CD1c-positive myeloid dendritic cell (primary cell): ENCODE measurements at regions not wholly inside any gene's neighbourhood (a gene's known extent, or its start where the extent isn't known, plus 50 kb on each side); places are given as distances from the start of the nearest gene placed in this dataset.
"Not testable (repeated sequence)": the region's sequence is repeated elsewhere in the genome, so short reads cannot be mapped to it uniquely, and the experiment has no call there.

Experiments
- DNase-seq: peaks from one replicate; pipeline ENCODE4 v3.0.0-alpha.2; 2016; ENCODE audit errors: extremely low spot score

DNA sequence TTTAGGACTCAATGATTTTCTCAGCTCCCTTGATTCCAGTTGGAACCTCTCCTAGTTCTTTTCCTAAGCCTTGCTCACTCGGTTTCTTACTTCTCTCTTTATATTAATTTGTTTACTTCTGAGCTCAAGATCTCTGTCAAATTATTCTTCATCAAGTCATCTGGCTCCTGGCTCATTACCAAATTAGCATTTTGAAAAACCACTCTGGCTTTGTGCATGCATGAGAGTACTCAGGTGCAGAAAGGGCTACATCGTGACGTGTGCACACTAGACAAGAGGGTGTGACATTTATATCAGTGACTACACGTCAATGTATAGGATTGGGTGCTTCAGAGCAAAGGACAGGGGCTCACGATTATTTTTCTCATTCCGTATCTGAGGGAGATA lies 645.7 kb upstream of the DPP6 start:
- DNase-seq, result no peak

GRCh38 chr7:153407291-153408046 lies 644.7 kb upstream of the DPP6 start:
- DNase-seq, result no peak

DNA sequence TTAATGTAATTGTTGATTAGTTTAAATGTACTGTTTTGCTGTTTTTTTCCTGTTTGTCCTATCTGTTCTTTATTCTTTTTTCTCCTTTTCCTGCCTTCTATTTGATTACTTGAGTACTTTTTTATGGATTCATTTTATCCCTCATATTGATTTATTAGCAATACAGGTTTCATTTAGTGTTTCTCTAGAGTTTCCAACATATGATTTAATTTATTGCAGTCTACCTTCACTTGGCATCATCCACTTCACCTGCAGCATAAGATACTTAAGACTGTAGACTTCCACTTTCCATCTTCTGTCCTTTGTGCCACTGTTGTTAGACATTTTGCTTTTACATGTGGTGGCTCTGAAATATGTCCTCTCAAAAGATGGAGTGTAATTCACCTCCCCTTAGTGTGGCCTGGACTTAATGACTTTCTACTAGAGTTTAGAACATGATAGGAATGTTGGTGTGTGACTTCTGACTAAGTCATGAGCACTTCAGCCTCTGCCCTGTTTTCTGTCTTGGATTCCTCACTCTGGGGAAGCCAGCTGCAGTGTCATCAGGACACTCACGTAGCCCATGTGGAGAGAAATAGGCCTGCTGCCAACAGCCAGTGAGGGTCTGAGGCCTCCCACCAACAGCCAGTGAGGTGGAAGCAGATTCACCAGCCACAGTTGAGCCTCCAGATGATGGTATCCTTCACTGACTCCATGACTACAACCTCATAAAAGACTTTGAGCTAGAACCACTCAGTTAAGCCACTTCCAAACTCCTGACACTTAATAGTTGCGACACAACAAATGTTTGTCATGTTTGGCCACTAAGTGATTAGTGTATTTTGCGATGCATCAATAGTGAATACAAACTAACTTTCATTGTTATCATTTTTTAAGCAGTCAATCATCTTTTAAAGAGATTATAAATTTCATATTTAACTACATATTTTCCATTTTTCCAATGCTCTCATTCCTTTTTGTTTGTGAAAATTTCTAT lies 643.5 kb upstream of the DPP6 start:
- DNase-seq, result no peak

DNA sequence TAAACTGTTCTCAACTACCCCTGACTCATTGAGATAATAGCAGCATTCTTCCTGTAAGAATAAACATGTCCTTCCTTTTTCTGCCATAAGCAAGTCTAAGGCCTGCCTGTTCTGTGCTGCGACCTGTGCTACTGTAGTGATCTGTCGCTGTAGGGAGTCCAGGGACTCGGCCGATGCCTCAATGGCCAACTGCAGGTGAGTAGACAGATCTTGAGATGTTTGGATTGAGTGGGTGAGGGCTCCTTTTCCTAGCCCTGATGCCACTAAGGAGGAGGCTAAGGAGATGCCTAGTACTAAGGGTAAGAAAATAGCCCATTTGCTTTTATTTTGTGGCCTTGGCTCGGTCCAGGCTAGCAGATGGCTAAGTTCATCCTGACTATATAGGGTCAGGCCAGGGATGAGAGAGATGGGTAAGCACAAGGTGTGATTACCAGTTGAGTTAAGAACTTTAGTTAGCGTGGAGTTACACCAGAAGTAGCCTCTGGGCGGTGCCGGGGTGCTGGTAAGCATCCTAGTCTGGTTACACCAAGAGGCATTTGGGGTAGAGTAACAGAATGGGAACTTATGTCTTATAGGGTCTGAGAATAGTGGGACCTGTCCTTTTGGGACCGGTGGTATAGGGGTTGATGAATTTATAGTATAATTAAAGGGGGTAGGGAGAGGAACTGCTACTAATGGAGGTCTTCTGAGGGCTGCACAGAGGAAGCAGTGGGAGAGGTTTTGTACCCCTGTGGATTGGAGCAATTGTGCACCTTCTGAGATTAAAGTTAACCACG lies 642.4 kb upstream of the DPP6 start:
- not testable (repeated sequence) for DNase-seq

DNA sequence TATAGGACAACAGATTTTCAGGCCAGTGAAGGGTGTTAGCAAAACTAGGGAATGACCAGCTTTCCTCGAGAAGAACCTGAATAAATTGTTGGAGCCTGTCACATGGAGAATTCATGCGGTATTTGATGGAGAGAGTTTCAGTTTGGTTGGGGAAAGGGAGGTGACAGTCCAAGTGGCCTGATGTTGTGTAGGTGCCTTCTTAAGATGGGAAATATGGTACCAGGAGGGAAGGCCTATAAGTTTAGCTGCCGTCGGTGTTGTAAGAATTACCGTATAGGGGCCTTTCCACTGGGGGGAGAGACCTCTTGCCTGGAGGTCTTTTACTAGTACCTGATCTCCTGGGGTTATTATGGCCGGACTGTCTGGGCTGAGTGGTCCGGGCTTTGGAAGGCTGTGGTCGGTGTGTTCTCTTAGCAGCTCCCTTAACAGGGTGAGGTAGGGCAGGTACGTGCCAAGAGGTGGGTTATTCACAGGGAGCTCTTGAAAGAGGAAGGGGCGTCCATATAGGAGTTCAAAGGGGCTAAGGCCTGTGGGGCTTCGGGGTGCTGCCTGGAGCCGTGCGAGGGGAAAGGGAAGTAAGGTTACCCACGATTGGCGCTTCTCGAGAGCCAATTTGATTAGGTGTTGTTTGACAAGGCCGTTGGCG lies 641.1 kb upstream of the DPP6 start:
- not testable (repeated sequence) for DNase-seq

GRCh38 chr7:153412114-153412823 lies 639.9 kb upstream of the DPP6 start:
- DNase-seq, result not testable (repeated sequence)

- DNase-seq, result not testable (repeated sequence)
Observed at GRCh38 chr7:153412824-153413198, 639.4 kb upstream of the DPP6 start.

DNA sequence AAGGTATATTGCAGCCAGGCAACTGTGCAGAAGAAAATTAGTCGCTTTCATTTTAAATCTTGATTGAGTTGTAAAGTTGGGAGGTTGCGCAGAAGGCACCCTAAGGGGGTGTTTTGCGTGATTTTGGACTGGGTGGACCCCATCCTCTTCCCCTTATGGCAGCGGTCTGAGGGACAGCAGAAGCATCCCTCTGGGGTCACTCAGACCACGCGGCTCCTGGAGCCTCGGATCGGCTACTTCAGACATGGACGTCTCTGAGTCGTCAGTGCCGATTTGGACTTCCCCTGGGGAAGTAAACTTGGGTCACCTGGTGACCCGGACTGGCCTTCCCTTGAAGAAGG lies 639.0 kb upstream of the DPP6 start:
- DNase-seq, result no peak

- DNase-seq, result no peak
Observed at GRCh38 chr7:153413540-153414287, 638.5 kb upstream of the DPP6 start.

DNA sequence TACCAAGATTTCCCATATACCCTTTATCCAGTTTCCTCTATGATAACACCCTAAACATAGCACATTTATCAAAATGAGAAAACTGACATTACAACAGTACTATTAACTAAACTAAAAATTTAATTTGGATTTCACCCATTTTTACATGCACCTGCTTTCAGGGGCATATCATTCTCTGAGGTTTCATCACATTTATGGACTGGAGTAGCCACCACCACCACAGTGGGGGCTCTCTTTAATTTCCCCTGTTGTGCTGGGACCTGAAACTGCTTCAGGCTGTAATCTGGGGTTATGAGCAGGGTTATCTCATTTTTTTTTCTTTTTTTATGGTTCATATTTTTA lies 637.9 kb upstream of the DPP6 start:
- no peak for DNase-seq

- no peak for DNase-seq
Observed at GRCh38 chr7:153415632-153416031, 636.6 kb upstream of the DPP6 start.

- DNase-seq, result no peak
Observed at GRCh38 chr7:153422291-153423209, 629.6 kb upstream of the DPP6 start.

DNA sequence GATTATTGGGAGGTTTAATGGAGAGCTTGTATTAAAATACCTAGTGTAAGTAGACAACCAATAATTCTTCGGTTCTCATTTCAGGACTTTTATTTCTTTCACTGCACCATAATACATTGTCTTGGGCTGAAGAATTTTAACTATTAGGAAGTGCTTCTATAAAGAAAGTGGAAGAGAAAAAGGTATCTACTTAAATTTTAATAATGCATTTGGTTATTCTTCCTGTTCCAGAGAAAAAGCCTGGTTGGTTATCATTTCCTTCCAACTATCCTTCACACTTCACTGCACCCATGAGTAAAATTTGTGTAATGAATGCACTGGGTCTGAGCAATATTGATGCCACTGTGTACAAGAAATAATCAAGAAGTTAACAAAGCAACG lies 629.0 kb upstream of the DPP6 start:
- no peak for DNase-seq

- no peak for DNase-seq
Observed at GRCh38 chr7:153430931-153431330, 621.3 kb upstream of the DPP6 start.

GRCh38 chr7:153432063-153432462 lies 620.1 kb upstream of the DPP6 start:
- no peak for DNase-seq

GRCh38 chr7:153433223-153433622 lies 619.0 kb upstream of the DPP6 start:
- no peak for DNase-seq

DNA sequence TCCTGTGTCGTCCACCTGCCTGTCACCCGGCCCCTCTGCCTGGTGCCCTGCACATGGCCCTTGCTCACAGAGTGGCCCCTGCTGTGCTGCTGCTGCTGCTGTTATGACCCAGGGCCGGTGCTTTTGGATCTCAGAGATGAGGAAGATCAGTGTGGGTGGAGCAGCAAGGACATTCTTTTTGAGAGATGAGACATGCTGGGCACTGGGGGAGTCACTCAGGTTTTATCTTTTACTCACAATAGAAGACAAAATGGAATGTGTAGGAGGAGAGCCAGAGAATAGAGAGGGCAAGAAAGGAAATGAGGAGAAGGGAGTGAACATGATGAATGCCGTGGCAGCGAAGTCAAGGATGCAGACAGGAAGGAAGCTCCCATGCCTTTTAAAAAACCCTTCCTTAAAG lies 611.5 kb upstream of the DPP6 start:
- no peak for DNase-seq

GRCh38 chr7:153443032-153443701 lies 609.0 kb upstream of the DPP6 start:
- DNase-seq, result no peak

DNA sequence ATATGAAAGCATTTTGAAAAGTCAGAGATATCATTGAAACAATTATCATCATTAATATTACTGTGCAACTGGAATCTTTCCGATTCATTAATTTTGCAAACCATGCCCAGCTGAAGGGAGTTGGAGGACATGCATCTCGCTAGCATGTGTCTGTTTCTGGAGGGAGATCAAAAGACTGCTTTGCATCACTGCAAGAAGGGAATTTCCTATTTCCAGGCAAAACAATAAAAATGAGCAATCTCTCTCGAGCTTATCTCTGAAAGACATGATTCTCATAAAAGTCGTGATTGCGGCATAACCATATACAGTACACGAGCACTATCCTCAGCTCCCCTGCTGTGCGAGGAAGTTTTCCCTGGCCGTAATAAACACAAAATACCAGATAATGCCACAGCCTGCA lies 607.6 kb upstream of the DPP6 start:
- no peak for DNase-seq
